ENCODE measurements at regions not wholly inside any gene's neighbourhood (a gene's known extent, or its start where the extent isn't known, plus 50 kb on each side); places are given as distances from the start of the nearest gene placed in this dataset.

GRCh38 chr3:74301056-74301455, 313.4 kb downstream of the CNTN3 start:
- TF ChIP-seq CTCF (IDR thresholded peaks at IDR 0.05) (no peak), POLR2A (IDR thresholded peaks at IDR 0.05) (no peak)

Data from esophagus squamous epithelium (tissue), 4 donors.